ENCODE measurements at regions not wholly inside any gene's neighbourhood (a gene's known extent, or its start where the extent isn't known, plus 50 kb on each side); places are given as distances from the start of the nearest gene placed in this dataset.
A peak's percentile ranks its signal among the peaks of the same experiment; 100 is the strongest.

DNA sequence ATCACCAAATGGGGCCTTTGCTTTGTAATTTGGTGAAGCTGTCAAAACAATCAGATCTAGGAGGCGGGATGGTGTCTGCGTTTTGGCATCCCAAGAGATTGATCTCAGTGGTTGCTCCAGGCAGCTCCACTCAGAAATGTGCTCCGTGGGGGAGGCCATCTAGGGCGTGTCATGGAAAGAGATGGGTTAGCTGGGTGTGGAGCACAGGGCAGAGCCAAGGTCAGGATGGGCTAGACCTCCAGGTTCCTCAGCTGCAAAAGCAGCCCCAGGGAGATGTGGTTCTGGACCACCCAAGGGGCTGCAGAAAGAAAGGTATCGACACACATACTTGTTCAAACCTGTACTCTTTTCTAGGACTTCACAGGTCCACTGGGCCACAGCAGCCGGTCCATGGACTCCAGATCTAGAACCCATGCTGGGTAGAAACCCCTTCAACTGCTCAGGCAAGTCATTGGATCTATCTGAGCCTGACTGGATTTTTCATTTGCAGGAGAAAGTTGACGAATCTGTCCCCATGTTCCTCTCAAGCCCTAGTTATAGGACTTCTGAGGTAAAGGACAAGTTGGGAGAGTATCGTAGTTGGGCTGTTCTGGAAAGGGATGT, 270.2 kb upstream of the RPL38 start:
- no peaks in the 10 kb centered on the region for H3K36me3 ChIP-seq (ENCODE audit: control insufficient read depth, insufficient read depth, low read length)
- no peak overlapping the region for H3K4me3 ChIP-seq (ENCODE audit: low read depth, low read length)
- no peaks in the 10 kb centered on the region for H3K9me3 ChIP-seq (ENCODE audit: control insufficient read depth, insufficient read depth, low read length)
- DNase-seq (ENCODE audit: low read depth in 4 of 6, low spot score in 6 of 6), result no peak
- no peak overlapping the region for H3K27ac ChIP-seq (ENCODE audit: low read depth, low read length)
- no peaks in the 10 kb centered on the region for H3K4me1 ChIP-seq (ENCODE audit: control insufficient read depth, insufficient read depth, low read length)
- 93% methylated on average over 8 of the region's 8 CpGs for WGBS (ENCODE audit: insufficient coverage)
- no peaks in the 10 kb centered on the region for H3K27me3 ChIP-seq (ENCODE audit: control insufficient read depth, insufficient read depth, low read length)

DNA sequence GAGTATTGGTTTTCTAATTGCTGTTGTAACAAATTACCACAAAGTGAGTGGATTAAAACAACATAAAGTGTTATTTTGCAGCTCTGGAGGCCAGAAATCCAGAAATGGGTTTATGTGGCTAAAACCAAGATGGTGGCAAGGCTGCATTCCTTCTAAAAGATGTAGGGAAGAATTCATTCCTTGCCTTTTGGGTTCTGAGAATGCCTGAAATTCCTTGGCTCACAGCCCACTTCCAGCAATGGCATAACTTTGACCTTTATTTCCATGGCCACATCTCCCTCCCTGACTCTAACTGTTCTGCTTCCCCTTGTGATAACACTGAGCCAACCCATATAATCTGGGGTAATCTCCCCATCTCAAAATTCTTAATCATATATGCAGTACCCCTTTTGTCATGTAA, 269.6 kb upstream of the RPL38 start:
- no peak overlapping the region for H3K27ac ChIP-seq (ENCODE audit: low read depth, low read length)
- no peak overlapping the region for H3K4me3 ChIP-seq (ENCODE audit: low read depth, low read length)
- DNase-seq (ENCODE audit: low read depth in 4 of 6, low spot score in 6 of 6), result no peak
- H3K4me1 ChIP-seq (ENCODE audit: control insufficient read depth, insufficient read depth, low read length), result no peaks in the 10 kb centered on the region
- H3K27me3 ChIP-seq (ENCODE audit: control insufficient read depth, insufficient read depth, low read length), result no peaks in the 10 kb centered on the region
- no peaks in the 10 kb centered on the region for H3K36me3 ChIP-seq (ENCODE audit: control insufficient read depth, insufficient read depth, low read length)
- H3K9me3 ChIP-seq (ENCODE audit: control insufficient read depth, insufficient read depth, low read length), result no peaks in the 10 kb centered on the region

DNA sequence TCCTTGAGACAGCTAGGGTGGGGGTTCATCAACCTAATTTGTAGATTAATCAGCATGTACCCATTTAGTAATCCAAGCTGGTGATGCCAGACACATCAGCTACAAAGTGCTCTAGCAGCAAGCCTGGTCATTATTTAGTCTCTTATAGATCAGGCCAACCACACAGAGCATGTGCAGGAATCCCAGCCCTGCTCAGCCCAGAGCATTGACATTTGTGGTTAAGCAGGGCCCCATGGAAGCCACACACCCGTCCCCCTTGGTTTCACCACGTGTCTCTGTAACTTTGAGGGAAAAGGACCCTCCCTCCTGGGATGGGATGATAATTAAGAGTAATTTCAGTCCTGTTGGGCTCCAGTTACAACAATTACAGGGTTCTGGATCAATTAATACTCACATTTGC, 268.8 kb upstream of the RPL38 start:
- H3K27me3 ChIP-seq (ENCODE audit: control insufficient read depth, insufficient read depth, low read length), result no peaks in the 10 kb centered on the region
- DNase-seq (ENCODE audit: low read depth in 4 of 6, low spot score in 6 of 6), result no peak
- no CpG with 5 or more reads among the region's 2 CpGs for WGBS (ENCODE audit: insufficient coverage)
- peaks cover under 1% of the 10 kb centered on the region for H3K4me1 ChIP-seq (ENCODE audit: control insufficient read depth, insufficient read depth, low read length)
- no peak overlapping the region for H3K27ac ChIP-seq (ENCODE audit: low read depth, low read length)
- no peak overlapping the region for H3K4me3 ChIP-seq (ENCODE audit: low read depth, low read length)
- H3K36me3 ChIP-seq (ENCODE audit: control insufficient read depth, insufficient read depth, low read length), result no peaks in the 10 kb centered on the region
- H3K9me3 ChIP-seq (ENCODE audit: control insufficient read depth, insufficient read depth, low read length), result no peaks in the 10 kb centered on the region

DNA sequence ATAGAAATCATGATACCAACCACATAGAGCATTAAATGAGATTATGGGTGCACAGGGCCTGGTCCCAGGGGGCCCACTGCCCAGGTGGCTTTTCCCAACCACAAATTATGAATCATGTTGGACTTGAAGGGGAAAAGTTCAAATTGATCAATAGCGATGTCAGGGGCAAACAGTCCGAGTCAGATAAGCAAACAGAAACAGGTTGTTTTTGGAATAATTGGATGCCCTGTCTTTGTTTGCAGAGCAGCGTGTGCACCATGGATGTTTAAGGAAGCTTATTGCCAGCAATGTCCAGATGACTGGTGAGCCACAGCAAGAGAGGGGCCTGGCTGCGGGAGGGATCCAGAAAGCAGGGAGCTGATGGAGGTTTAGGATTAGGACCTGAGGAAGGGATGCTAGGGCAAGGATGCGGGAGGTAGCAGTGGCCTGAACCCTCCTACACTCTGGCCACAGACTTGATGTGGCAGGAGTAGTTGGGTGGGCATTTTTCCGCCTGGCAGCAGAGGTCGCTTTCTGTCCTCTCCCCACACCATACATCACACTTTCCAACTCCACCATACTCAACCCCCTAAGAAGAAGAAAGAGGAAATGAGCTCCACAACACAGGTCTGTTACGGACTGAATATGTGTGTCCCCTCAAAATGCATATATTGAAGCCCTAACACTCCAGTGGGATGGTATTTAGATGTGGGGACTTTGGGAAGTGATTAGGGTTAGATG, 266.4 kb upstream of the RPL38 start:
- H3K4me1 ChIP-seq (ENCODE audit: control insufficient read depth, insufficient read depth, low read length), result peaks cover 8% of the 10 kb centered on the region
- H3K9me3 ChIP-seq (ENCODE audit: control insufficient read depth, insufficient read depth, low read length), result no peaks in the 10 kb centered on the region
- H3K27me3 ChIP-seq (ENCODE audit: control insufficient read depth, insufficient read depth, low read length), result no peaks in the 10 kb centered on the region
- no peaks in the 10 kb centered on the region for H3K36me3 ChIP-seq (ENCODE audit: control insufficient read depth, insufficient read depth, low read length)
- no peak overlapping the region for H3K4me3 ChIP-seq (ENCODE audit: low read depth, low read length)
- DNase-seq (ENCODE audit: low read depth in 4 of 6, low spot score in 6 of 6), result no peak
- no peak overlapping the region for H3K27ac ChIP-seq (ENCODE audit: low read depth, low read length)
- WGBS (ENCODE audit: insufficient coverage), result 84% methylated on average over 7 of the region's 8 CpGs

DNA sequence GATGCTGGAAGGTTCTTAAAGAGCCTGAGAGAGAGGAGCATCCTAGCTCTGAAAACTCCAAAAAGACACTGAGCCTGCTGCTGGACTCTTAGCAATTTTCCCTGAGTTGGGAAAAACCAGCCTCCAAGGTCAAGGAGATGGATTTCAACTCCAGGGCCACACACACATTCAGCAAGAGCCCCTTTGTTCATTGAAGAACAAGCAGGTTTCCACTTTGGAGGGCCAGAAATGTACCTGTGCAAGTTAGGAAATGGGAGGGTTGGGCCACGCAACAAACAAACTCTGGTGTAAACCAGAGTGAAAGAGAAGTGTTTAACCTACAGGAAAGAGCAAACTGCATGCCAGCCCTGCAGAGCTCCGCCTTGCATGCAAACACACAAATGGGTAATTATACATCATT, 264.8 kb upstream of the RPL38 start:
- DNase-seq (ENCODE audit: low read depth in 4 of 6, low spot score in 6 of 6), result no peak
- peaks cover 18% of the 10 kb centered on the region for H3K4me1 ChIP-seq (ENCODE audit: control insufficient read depth, insufficient read depth, low read length)
- H3K9me3 ChIP-seq (ENCODE audit: control insufficient read depth, insufficient read depth, low read length), result no peaks in the 10 kb centered on the region
- no peaks in the 10 kb centered on the region for H3K27me3 ChIP-seq (ENCODE audit: control insufficient read depth, insufficient read depth, low read length)
- no peak overlapping the region for H3K27ac ChIP-seq (ENCODE audit: low read depth, low read length)
- H3K4me3 ChIP-seq (ENCODE audit: low read depth, low read length), result no peak overlapping the region
- no peaks in the 10 kb centered on the region for H3K36me3 ChIP-seq (ENCODE audit: control insufficient read depth, insufficient read depth, low read length)
- WGBS (ENCODE audit: insufficient coverage), result 100% methylated on average over 1 of the region's 2 CpGs

DNA sequence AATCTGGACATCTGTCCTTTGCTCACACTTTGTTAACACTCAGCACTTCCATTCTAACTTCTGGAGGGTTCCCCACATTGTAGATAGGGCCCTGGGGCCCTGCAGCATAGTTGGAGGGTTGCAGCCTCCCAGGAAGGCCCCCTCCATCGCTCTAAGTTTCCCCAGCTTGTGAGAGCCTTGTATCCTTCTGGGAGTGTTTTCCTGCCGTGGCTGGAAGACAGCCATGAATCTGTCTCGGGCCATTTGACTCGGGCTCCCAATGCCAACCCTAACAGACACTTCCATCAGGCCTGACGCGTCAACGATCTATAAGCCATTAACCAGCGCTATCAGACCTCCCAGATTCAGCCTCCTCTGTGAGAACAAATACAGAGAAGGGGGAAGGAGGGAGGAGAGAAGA, 263.7 kb upstream of the RPL38 start:
- DNase-seq (ENCODE audit: low read depth in 4 of 6, low spot score in 6 of 6), result peak in 2 of 6 donors; percentile 83 to 86
- Histone ChIP-seq H3K27ac (ENCODE audit: low read depth, low read length) (no peak overlapping the region), H3K4me3 (ENCODE audit: low read depth, low read length) (no peak overlapping the region), H3K9me3 (ENCODE audit: control insufficient read depth, insufficient read depth, low read length) (no peaks in the 10 kb centered on the region), H3K4me1 (ENCODE audit: control insufficient read depth, insufficient read depth, low read length) (peaks cover 23% of the 10 kb centered on the region), H3K27me3 (ENCODE audit: control insufficient read depth, insufficient read depth, low read length) (no peaks in the 10 kb centered on the region), H3K36me3 (ENCODE audit: control insufficient read depth, insufficient read depth, low read length) (no peaks in the 10 kb centered on the region)
- WGBS (ENCODE audit: insufficient coverage), result 33% methylated on average over 2 of the region's 8 CpGs

DNA sequence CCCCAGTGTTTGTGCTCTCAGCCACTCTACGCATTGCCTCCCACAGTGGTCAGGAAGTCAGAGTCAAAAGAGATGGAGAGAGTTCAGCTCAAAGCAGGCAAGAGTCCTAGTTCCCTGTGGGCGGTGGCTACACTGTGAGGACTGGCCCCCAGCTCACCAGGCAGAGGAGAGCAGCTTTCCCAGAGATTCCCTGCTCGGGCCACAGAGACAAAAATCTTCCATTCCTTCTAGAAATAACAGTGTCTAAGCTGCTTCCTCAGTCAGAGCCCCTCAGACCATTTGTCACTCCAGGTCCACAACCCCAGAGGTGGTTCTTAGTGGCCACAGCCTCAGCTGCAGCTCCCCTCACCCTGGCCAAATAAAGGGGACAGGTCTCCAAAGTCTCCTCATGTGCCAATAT, 263.0 kb upstream of the RPL38 start:
- 80% methylated on average over 3 of the region's 3 CpGs for WGBS (ENCODE audit: insufficient coverage)
- Histone ChIP-seq H3K27me3 (ENCODE audit: control insufficient read depth, insufficient read depth, low read length) (no peaks in the 10 kb centered on the region), H3K9me3 (ENCODE audit: control insufficient read depth, insufficient read depth, low read length) (no peaks in the 10 kb centered on the region), H3K4me1 (ENCODE audit: control insufficient read depth, insufficient read depth, low read length) (peaks cover 23% of the 10 kb centered on the region), H3K27ac (ENCODE audit: low read depth, low read length) (no peak overlapping the region), H3K4me3 (ENCODE audit: low read depth, low read length) (no peak overlapping the region), H3K36me3 (ENCODE audit: control insufficient read depth, insufficient read depth, low read length) (no peaks in the 10 kb centered on the region)
- DNase-seq (ENCODE audit: low read depth in 4 of 6, low spot score in 6 of 6), result no peak

DNA sequence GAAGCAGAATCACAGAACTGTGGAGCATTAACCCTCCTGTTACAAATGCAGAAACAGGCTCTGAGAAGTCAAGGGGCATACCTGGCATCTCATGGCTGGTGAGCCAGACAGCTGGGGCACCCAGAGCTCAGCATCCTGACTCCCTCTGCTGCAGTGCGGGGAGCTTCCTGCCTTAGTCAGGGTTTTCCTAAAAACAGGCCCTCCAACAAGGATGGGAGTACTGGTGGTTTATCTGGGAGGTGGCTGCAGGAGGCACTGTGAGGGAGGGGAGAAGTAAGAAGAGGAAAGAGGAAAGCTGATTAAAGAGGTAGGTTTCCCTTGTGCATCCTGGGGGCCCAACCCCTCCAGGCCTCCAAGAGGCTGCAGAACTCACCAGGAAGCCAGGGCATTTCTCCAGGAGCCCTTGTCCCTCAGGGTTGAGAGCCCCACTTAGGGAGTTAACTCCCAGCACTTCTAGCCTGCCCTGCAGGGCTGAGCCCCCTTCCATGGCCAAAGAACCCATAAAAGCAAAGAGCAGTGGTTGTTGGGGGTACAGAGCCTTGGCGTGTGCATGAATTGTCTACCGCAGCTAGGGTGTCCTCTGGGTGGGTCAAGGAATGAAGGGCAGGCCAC, 261.5 kb upstream of the RPL38 start:
- Histone ChIP-seq H3K9me3 (ENCODE audit: control insufficient read depth, insufficient read depth, low read length) (no peaks in the 10 kb centered on the region), H3K4me1 (ENCODE audit: control insufficient read depth, insufficient read depth, low read length) (peaks cover 23% of the 10 kb centered on the region), H3K27me3 (ENCODE audit: control insufficient read depth, insufficient read depth, low read length) (no peaks in the 10 kb centered on the region), H3K27ac (ENCODE audit: low read depth, low read length) (no peak overlapping the region), H3K4me3 (ENCODE audit: low read depth, low read length) (no peak overlapping the region), H3K36me3 (ENCODE audit: control insufficient read depth, insufficient read depth, low read length) (no peaks in the 10 kb centered on the region)
- DNase-seq (ENCODE audit: low read depth in 4 of 6, low spot score in 6 of 6), result no peak
- 85% methylated on average over 3 of the region's 3 CpGs for WGBS (ENCODE audit: insufficient coverage)

DNA sequence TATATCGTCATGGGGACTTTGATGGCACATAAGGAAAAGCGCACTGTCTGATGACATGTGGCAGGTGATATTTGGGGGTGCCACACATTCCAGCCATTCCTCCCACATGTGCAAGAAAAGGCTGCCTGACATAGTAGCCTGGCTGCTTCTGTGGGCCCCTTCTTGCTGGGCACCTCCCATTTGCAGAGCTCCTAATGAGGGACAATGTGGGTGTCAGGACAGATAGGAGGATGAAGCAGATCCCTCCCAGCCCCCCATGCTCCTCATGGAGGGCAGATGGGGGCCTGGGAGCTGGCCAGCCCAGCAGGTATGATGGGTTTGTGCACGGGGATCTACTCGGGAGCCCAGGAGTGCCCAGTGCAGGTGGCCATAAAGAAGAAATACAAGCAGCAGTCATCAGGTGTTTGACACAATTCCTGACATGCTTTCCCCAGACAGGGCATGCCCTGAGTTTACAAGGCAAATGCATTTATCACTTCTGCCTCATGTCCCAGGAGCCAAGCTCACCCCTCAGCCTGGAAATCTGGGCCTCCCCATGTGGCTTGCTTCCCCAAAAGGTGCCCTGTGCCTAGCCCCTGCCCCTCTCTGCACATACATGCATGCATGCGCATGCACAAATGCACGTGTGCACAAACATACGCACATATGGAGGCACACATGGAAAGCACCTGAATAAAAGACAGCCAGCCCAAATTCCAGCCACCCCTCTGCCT, 260.6 kb upstream of the RPL38 start:
- Histone ChIP-seq H3K4me3 (ENCODE audit: low read depth, low read length) (no peak overlapping the region), H3K27ac (ENCODE audit: low read depth, low read length) (no peak overlapping the region), H3K27me3 (ENCODE audit: control insufficient read depth, insufficient read depth, low read length) (no peaks in the 10 kb centered on the region), H3K36me3 (ENCODE audit: control insufficient read depth, insufficient read depth, low read length) (no peaks in the 10 kb centered on the region), H3K9me3 (ENCODE audit: control insufficient read depth, insufficient read depth, low read length) (no peaks in the 10 kb centered on the region), H3K4me1 (ENCODE audit: control insufficient read depth, insufficient read depth, low read length) (peaks cover 28% of the 10 kb centered on the region)
- 94% methylated on average over 5 of the region's 7 CpGs for WGBS (ENCODE audit: insufficient coverage)
- no peak for DNase-seq (ENCODE audit: low read depth in 4 of 6, low spot score in 6 of 6)

All from spinal cord (tissue), 9 donors.